IPS-11a (cell line): ENCODE measurements at regions not wholly inside any gene's neighbourhood (a gene's known extent, or its start where the extent isn't known, plus 50 kb on each side); places are given as distances from the start of the nearest gene placed in this dataset.
"Not testable (repeated sequence)": the region's sequence is repeated elsewhere in the genome, so short reads cannot be mapped to it uniquely, and the experiment has no call there.

ENCODE experiments used
- H3K4me3 ChIP-seq: one replicate; pipeline ENCODE4 v1.5.1; 2013; ENCODE audit warnings: low read depth, low read length, control low read depth

DNA sequence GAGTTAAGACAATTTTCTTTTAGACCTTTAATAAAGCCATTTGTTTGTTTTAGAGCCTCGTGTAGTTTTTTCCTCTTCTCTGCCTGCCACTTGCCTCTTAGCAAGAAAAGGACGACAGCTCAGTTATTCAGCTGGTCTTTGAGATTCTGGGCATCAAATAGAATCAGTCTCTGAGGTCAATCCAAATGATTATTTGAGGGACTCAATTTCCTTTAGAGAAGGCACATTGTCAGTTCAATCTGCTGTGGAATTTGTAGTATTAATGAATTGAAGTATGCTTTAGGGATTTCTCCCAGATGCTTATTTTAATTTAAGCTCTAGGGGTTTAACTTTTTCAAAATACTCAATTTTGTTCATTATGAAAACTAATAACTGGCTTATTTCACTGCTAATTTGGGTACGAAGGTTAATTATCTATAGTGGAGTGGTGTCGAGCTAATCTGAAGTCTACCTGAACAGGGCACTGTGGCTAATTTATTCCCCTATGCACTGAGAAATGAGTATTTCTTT lies 841.2 kb upstream of the AUTS2 start:
- H3K4me3 ChIP-seq: no peak overlapping the region

DNA sequence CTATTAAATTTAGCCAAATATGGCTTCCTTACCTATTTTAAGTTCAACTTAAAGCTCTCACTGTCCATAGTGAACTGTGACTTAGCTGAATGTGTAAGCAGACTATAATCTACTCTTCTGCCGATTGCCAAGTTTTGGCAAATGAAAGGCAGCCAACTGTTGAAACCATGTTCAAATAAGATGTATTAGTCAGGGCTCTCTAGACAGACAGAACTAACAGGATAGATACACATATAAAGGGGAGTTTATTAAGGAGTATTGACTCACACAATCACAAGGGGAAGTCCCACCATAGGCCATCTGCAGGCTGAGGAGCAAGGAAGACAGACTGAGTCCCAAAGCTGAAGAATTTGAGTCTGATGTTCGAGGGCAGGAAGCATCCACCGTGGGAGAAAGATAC lies 837.7 kb upstream of the AUTS2 start:
- H3K4me3 ChIP-seq: no peak overlapping the region

DNA sequence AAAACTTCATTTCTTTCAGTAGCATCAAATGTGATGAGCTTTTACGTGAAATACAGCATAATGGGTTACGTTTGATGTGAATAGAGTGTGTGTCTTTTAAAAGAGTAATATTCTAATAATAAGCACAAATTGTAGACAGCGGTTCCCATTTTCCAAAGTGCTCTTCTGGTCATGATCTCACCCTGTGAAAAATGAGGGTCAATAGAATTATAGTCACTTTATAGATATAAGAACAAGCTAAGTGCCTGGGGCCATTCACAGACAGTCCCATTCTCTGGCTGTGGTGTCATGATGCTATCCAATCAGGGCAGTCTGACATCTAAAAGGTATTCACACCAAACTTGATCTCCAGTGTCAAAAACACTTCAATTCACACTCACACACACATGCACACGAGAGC lies 830.8 kb upstream of the AUTS2 start:
- H3K4me3 ChIP-seq: no peak overlapping the region

DNA sequence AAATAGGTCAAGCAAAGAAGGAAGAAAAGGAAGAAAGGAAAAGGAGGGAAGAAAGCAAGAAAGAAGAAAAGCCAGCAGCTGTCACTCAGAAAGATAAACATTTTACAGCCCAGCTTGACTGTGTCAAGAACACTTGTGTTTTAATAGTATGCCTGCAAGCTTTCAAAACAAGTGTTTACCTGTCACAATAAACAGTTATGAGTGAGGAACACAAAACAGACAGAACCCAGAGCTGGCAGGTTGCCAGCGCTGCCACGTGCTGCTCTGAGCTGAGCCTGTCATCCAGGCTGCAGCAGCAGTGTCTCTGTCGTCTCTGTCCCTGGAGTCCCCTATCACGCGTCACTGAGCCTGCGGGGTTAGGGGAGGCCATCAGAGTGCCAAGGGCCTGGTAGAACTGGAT lies 827.6 kb upstream of the AUTS2 start:
- H3K4me3 ChIP-seq: no peak overlapping the region

DNA sequence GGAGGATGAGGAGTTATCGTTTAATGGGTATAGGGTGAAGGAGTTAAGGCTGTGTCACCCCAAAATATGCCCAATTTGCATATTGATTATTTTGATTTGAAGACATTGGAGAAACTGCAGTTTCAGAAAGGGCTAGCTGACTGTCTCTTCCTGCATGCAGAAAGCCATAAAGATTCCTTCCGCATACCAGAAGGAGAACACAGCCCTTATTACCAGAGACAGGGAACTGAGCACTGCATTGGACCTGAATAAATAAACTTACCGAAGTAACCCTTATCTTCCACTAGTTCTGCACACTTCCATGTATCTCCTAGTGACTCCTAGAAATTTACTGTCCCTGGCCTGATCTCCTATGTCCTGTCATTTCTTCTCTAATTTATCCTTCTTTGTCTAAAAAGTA lies 821.9 kb upstream of the AUTS2 start:
- H3K4me3 ChIP-seq: no peak overlapping the region

DNA sequence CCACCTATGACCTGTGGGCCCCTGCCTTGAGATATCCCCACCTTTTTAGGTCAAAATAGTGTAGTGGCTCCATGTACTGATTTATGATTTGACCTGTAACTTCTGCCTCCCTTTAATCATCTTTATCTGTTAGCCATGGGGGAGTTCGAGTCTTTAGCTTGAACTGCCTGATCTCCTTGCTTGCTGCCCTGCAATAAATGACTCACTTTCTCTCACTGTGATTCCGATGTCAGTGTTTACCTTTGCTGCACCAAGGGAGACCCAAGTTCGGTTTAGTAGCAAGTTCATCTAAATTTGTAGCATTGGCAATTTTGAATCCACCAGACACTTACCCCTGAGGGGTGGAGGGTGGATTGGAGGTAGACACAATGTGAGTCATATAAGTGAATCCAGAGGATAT lies 814.6 kb upstream of the AUTS2 start:
- H3K4me3 ChIP-seq: no peak overlapping the region

DNA sequence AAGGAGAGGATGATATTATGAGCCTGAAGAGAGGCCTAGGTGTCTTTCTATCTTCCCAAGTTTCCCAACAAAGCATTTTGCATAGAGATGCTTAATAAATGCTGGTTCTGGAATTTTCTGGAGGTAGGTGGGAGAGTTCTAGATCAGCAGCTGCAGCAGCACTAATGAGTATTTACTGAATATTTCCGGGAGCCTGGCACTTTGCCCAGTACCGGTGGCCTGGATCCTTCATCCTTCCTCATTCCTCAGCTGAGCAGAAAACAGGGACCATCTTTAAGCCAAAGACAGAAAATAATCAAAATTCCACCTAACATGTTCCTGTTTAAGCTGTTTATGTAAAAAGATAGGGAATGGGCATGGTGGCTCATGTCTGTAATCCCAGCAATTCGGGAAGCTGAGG lies 813.2 kb upstream of the AUTS2 start:
- H3K4me3 ChIP-seq: no peak overlapping the region

DNA sequence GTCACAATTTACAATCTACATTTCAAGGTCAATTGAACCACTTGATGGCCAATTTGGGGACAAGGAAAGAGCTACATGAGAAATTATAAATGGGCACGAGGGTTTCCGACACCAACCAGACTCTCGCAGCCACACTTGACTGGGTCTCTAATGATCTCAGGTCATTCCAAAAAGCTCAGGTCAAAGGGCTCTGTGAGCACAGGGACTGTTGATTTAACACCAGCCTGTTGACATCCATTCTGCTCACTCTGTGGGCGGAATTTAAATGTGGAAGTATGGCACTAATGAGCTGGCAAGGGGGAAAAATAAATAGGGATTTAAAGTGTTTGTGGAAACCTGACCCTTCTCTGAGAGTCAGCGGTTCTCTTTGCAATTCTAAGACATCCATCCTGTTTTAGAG lies 810.7 kb upstream of the AUTS2 start:
- no peak overlapping the region for H3K4me3 ChIP-seq

DNA sequence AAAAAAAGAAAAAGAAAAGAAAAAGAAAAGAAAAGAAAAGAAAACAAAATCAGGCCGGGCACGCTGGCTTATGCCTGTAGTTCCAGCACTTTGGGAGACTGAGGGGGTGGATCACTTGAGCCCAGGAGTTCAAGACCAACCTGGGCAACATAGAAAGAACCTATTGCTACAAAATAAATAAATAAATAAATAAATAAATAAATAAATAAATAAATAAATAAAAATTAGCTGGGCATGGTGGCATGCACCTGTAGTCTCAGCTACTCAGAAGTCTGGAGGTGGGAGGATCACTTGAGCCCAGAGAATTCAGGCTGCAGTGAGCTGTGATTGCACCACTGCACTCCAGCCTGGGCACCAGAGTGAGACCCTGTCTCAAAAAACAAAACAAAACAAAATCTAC lies 809.7 kb upstream of the AUTS2 start:
- H3K4me3 ChIP-seq: not testable (repeated sequence)

DNA sequence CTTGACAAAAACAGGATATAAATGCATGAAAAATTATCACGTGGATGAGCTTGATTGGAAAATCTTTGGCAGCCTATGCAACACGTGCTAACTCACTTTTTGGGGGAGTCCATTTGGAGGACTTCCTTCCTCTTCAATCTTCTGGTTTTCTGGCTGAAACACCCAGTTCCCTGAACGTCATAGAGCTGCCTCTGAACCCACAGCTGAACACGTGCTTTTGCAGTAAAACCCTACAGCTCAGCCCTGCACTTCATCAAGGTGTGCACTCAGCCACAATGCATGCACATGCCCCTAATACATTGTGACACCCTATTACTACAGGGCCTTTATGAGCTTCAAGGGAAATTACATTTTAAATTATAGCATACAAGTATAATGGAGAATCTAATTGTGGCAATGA lies 808.7 kb upstream of the AUTS2 start:
- no peak overlapping the region for H3K4me3 ChIP-seq

DNA sequence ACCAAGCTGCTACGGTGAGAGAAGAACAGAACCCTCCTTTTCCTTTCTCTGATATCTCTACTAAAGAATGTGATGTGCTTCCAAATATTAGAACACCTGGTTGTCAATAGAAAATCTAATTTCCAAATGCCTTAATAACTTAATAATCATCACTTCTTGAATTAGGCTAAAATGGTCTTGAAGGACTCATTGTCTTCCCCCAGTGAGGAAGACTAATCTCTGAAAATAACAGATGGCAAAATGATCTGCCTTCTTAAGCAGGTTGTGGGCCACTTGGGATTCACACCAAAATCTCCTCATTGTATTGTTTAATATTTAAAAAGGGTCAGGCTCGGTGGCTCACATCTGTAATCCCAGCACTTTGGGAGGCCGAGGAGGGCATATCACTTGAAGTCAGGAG lies 805.9 kb upstream of the AUTS2 start:
- H3K4me3 ChIP-seq: no peak overlapping the region

DNA sequence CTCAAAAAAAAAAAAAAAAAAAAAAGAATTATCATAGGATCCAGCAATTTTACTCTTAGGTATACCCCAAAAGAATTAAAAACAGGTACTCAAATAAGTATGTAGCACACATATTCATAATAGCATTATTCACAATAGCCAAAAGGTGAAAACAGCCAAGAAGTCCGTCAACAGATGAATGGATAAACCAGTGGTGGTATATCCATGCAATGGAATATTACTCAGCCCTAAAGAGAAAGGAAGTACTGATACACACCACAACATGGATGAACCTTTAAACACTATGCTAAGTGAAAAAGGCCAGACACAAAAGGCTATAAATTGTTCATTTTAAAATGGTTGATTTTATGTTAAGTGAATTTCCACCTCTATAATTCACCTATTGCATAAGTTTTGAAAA lies 804.8 kb upstream of the AUTS2 start:
- no peak overlapping the region for H3K4me3 ChIP-seq

DNA sequence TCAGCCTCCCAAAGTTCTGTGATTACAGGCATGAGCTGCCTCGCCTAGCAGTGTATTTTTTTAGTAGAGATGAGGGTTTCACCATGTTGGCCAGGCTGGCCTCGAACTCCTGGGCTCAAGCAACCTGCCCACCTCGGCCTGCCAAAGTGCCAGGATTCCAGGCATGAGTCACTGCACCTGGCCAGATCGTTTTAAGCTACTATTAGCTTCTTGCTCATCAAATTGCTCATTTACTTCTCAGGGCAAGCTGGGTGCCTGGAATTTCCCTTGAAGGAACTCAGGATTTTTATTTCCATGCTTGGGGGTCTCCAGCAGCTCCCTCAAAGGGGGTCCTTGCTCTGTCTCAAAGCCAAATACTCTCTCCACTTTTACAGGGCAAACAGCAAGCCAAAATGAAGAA lies 798.0 kb upstream of the AUTS2 start:
- no peak overlapping the region for H3K4me3 ChIP-seq

DNA sequence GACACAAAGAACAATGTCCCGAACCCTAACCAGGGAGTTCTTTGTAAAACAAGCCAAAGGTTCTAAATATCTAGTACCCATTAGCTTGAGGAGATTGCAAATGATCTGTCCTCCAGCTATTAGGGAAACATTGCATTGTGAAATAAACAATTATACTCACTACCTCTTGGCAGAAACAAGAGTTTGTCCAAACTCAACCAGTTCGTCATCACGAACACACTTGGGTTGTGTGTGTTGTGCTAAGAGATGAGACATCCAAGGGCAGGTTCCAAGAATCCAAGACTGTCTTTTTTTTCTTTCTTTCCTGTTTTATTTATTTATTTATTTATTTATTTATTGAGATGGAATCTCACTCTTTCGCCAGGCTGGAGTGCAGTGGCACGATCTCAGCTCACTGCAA lies 793.1 kb upstream of the AUTS2 start:
- no peak overlapping the region for H3K4me3 ChIP-seq

DNA sequence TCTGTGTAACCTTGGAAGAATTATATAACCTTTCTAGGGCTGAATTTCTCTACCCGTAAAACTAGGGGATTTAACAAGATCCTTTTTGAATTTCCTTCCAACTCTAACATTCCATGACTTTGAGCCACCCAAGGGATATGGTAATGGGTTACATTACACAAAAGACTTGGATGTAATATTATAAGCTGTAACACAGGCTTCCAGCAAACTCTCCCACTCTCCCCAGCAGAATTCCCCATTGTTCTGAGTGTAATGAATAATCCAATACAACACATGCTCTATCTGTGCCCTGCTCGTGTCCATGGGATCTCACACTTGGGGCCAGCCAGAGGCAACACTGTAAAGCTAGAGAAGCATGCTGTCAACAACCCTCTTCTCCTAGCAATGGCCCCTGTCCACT lies 790.6 kb upstream of the AUTS2 start:
- H3K4me3 ChIP-seq: no peak overlapping the region

DNA sequence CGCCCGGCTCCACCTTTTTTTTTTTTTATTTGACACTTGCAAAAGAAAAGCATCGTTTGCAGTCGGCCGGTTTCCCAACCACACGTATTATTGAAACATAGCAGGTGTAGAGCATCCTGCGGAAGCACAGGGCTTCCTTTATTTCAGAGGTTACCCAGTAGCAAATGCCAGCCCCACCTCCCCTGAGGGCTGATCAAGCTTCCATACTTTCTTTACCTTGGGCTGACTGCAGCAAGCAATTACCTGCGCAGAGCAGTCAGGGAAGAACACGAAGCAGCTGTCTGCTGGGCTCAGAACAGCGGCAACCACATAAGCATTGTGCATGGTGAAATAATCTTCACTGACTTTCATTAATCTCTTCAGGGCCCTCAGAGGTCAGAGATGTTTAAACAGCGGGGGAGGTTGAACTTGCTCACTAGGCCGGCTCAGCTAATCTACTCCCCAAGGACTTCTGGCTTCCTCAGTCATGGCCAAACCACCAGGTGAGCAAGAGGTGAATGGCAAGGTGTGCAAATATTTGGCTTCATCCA lies 784.7 kb upstream of the AUTS2 start:
- no peak overlapping the region for H3K4me3 ChIP-seq

DNA sequence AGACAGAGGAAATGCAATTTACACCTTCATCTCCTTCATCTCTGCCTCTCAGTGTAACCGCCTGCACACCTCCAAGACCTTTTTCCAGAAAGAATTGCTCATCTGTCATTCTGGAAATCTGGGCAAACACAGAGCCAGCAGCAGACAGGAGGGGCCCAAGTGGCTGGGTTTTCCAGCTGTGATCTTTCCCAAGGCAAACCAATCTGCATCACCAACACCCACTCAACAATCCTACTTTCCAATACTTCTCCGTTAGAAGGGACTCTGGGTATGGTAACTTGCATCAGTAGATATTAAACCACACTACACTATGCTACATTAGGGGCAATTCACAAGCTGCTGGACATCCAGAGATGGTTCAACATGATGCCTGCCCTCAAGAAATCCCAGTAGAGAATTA lies 781.8 kb upstream of the AUTS2 start:
- H3K4me3 ChIP-seq: no peak overlapping the region

DNA sequence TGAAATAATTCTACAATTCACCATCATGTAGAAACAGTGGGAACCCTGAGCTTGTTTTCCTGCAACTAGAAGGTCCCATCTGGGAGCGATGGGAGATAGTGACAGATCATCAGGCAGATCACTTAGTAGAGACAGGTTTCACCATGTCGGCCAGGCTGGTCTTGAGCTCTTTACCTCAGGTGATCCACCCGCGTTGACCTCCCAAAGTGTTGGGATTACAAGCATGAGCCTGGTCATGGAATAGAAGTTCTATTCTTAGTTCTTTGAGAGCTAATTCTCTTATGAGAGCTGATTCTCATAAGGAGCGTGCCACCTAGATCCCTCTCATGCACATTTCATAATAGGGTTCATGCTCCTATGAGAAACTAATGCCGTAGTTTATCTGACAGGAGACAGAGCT lies 778.0 kb upstream of the AUTS2 start:
- H3K4me3 ChIP-seq: no peak overlapping the region

DNA sequence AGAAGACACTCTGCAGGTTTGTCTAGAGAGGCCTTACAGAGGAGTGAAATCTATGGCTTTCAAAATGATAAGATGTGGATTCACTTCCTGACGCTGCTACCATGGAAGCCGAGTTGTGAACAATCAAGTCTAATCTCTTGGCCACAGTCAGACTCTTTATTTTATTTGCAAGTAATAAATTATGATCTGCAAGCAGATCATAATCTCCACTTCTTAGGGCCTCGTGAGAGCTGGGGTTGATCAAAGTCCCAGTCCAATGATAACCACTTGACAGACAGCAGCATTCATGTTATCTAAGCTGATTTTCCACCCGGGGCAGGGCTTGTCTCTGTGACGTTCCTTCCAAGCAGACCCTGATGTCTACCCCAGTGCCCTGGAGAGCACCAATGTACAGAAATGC lies 776.4 kb upstream of the AUTS2 start:
- no peak overlapping the region for H3K4me3 ChIP-seq

DNA sequence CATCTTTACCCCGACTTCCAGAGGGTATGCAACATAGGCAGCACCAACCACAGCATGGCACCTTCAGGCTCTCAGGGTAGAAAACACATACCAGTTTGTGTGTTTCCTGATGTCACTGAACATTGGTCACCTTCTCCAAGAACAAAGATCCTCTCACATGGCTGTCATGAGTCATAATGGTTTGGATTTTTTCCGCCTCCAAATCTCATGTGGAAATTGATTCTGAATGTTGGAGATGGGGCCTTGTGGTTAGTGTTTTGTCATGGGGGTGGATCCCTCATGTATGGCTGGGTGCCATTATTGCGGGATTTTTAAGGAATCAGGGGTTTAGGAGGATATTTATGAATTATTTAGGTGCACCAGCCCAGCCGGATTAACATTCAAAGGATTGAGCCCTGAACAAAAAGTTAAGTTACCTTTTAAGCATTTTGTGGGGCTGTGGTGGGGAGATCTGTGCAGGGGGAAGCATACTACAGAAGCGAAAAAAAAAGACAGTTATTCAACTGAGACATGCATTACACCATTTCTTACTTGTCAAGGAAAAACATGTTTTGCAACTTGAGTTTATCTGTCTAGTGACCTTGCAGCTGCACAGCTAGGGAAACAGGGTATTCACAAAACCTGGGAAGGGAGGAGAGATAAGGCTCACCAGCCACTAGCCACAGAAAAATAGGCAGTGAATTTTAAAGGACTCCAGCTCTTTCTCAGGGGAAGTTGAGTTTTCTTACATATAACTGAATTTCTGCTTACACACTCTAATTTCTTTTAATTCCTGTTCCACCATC lies 774.1 kb upstream of the AUTS2 start:
- H3K4me3 ChIP-seq: no peak overlapping the region

DNA sequence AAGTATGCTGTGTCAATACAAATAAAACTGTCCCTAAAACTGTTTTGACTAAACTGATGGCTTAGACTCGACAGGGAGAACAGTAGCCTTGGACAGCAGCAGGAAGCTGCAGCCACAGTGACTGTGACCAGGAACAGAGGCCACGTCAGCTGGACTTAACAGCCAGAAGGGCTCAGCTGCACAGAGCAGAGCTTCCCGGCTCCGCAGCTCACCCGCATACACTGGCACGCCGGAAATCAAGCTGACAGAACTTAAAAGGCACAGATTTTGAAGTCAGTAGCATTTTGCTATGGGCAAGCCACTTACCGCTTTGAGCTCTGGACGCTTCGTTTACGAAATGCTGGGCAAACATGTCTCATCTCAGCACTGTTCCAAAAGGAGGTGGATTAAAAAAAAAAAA lies 769.7 kb upstream of the AUTS2 start:
- no peak overlapping the region for H3K4me3 ChIP-seq

DNA sequence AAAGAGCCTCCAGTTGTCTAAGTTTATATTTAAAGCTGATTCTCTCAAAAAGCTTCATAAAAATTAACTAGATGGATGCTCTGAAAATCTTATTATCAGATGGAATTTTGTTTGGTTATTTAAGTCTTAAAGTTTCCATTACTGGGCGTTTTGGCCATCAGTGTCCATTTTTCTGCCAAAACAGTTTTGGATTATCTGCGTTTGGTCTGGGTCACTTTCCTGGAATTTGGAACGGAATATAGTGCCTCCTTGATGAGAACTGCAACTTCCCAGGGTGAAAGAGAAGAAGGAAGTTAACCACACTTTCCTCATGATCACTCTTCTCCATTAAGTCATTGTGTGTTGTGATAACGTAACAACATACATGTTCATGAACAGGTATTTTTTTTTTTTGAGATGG lies 764.9 kb upstream of the AUTS2 start:
- H3K4me3 ChIP-seq: no peak overlapping the region

DNA sequence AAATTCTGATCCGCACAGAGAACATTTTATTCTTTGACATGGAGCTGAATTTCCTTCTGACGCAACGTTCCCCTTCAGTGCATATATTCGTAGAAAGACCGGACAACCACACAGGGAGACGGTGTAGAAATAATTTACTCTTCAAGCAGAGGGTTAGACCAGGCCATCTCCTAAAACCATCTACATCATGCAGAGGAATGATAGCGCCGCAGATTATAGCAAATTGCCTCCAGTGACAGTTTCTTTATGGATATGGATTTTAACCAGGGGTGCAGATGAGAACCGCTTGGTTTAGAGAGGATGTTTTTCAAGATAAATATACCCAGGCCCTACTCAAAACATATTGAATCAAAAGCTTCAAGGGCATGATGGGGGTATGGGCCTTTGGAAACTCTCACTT lies 759.3 kb upstream of the AUTS2 start:
- no peak overlapping the region for H3K4me3 ChIP-seq
